ENCODE measurements at regions not wholly inside any gene's neighbourhood (a gene's known extent, or its start where the extent isn't known, plus 50 kb on each side); places are given as distances from the start of the nearest gene placed in this dataset.

GRCh38 chr7:27315066-27315465 is 72.5 kb downstream of the EVX1 start:
- H3K4me3 ChIP-seq (ENCODE audit: low read depth, low read length): no peak overlapping the region
- DNase-seq (ENCODE audit: low read depth): no peak
- TF ChIP-seq, protein P1, sequence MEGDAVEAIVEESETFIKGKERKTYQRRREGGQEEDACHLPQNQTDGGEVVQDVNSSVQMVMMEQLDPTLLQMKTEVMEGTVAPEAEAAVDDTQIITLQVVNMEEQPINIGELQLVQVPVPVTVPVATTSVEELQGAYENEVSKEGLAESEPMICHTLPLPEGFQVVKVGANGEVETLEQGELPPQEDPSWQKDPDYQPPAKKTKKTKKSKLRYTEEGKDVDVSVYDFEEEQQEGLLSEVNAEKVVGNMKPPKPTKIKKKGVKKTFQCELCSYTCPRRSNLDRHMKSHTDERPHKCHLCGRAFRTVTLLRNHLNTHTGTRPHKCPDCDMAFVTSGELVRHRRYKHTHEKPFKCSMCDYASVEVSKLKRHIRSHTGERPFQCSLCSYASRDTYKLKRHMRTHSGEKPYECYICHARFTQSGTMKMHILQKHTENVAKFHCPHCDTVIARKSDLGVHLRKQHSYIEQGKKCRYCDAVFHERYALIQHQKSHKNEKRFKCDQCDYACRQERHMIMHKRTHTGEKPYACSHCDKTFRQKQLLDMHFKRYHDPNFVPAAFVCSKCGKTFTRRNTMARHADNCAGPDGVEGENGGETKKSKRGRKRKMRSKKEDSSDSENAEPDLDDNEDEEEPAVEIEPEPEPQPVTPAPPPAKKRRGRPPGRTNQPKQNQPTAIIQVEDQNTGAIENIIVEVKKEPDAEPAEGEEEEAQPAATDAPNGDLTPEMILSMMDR (IDR thresholded peaks at IDR 0.05; ENCODE audit: insufficient read depth, low read length): no peak

- peak; percentile 48 for DNase-seq (ENCODE audit: low read depth)
- no peak overlapping the region for H3K4me3 ChIP-seq (ENCODE audit: low read depth, low read length)
- TF ChIP-seq, protein P1 (IDR thresholded peaks at IDR 0.05; ENCODE audit: insufficient read depth, low read length): no peak
Observed at GRCh38 chr7:27316311-27316710, 73.7 kb downstream of the EVX1 start.

GRCh38 chr7:27324246-27324645 is 81.6 kb downstream of the EVX1 start:
- H3K4me3 ChIP-seq (ENCODE audit: low read depth, low read length): no peak overlapping the region
- TF ChIP-seq, protein P1 (IDR thresholded peaks at IDR 0.05; ENCODE audit: insufficient read depth, low read length): no peak
- no peak for DNase-seq (ENCODE audit: low read depth)

- DNase-seq (ENCODE audit: low read depth): peak; percentile 2
- H3K4me3 ChIP-seq (ENCODE audit: low read depth, low read length): no peak overlapping the region
- TF ChIP-seq, protein P1 (IDR thresholded peaks at IDR 0.05; ENCODE audit: insufficient read depth, low read length): peak; percentile 19
Observed at GRCh38 chr7:27329909-27330308, 87.3 kb downstream of the EVX1 start.

DNA sequence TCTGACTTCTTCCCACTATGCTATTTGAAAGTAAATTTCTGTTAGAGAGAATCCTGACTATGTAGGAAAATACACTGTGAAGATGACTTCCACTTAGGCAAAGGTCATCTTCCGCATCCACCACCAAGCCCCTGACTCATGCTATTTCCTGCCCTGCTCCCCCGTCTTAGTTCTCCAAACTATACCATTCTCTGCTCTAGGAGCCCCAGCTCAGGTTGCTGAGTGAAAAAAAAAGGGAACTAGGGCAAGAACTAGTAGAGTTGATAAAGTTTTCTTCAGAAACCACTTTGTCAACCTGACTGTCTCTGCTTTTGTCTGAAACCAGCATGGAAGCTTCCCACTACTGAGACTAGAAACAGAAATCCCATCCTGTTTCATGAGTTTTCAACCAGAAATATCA is 96.9 kb downstream of the EVX1 start:
- TF ChIP-seq, protein P1 (IDR thresholded peaks at IDR 0.05; ENCODE audit: insufficient read depth, low read length): no peak
- no peak overlapping the region for H3K4me3 ChIP-seq (ENCODE audit: low read depth, low read length)
- no peak for DNase-seq (ENCODE audit: low read depth)

GRCh38 chr7:27344471-27344870 is 101.9 kb downstream of the EVX1 start:
- no peak for DNase-seq (ENCODE audit: low read depth)
- H3K4me3 ChIP-seq (ENCODE audit: low read depth, low read length): no peak overlapping the region
- TF ChIP-seq, protein P1 (IDR thresholded peaks at IDR 0.05; ENCODE audit: insufficient read depth, low read length): no peak

DNA sequence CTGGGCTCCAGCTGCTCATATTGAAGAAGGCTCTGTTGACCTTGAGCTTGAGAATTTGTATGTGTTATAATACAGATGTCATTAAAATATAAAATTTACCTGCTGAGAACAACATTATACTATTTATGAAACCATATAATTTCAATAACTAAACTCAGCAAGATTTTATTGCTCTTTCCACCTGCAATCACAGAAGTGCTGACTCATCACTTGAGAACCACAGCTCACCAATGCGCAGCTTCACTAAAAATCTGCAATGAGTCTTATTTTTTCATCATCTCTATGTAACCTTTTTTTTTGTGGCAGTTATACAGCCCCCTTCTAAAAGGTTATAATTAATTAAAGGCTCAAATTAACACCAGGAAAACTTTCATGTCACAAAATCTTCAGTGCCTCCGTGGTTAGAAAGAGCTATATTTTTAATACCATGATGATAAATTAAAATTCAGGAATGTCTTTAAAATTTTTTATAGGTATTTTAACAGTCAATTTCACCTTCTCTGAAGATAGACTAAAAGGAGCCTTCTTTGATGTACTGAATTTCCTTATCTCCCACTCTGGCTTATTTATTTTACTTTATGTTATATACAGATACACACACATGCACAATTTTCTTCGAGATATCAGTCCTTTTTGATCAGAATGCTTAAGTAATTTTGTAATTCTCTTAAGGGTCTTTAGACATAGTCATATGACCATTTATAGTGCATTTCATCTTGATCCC is 102.7 kb downstream of the EVX1 start:
- TF ChIP-seq, protein P1 (IDR thresholded peaks at IDR 0.05; ENCODE audit: insufficient read depth, low read length): no peak
- no peak for DNase-seq (ENCODE audit: low read depth)
- H3K4me3 ChIP-seq (ENCODE audit: low read depth, low read length): no peak overlapping the region

Measured in fibroblast of the aortic adventitia (primary cell).